GM12872 (cell line): ENCODE measurements at regions not wholly inside any gene's neighbourhood (a gene's known extent, or its start where the extent isn't known, plus 50 kb on each side); places are given as distances from the start of the nearest gene placed in this dataset.

Experiments
- CTCF ChIP-seq: IDR thresholded peaks from 3 replicates; pipeline ENCODE4 v1.5.1; 2011; ENCODE audit warnings: low read depth, mild to moderate bottlenecking, low read length, moderate library complexity; ENCODE audit not compliant: insufficient read depth

- no peak for TF ChIP-seq CTCF
Measured at GRCh38 chr4:127419431-127419830, 213.3 kb upstream of the INTU start.

- no peak for TF ChIP-seq CTCF
Measured at GRCh38 chr4:127421437-127421836, 211.3 kb upstream of the INTU start.

GRCh38 chr4:127425202-127425845 is 207.4 kb upstream of the INTU start:
- TF ChIP-seq CTCF = no peak

GRCh38 chr4:127425851-127426250 is 206.9 kb upstream of the INTU start:
- TF ChIP-seq CTCF = no peak

- no peak for TF ChIP-seq CTCF
Measured at GRCh38 chr4:127441571-127441970, 191.2 kb upstream of the INTU start.

GRCh38 chr4:127445471-127445870 is 187.3 kb upstream of the INTU start:
- no peak for TF ChIP-seq CTCF

GRCh38 chr4:127446427-127446885 is 186.3 kb upstream of the INTU start:
- no peak for TF ChIP-seq CTCF
